ENCODE measurements at regions not wholly inside any gene's neighbourhood (a gene's known extent, or its start where the extent isn't known, plus 50 kb on each side); places are given as distances from the start of the nearest gene placed in this dataset.
"Not testable (repeated sequence)": the region's sequence is repeated elsewhere in the genome, so short reads cannot be mapped to it uniquely, and the experiment has no call there.

DNA sequence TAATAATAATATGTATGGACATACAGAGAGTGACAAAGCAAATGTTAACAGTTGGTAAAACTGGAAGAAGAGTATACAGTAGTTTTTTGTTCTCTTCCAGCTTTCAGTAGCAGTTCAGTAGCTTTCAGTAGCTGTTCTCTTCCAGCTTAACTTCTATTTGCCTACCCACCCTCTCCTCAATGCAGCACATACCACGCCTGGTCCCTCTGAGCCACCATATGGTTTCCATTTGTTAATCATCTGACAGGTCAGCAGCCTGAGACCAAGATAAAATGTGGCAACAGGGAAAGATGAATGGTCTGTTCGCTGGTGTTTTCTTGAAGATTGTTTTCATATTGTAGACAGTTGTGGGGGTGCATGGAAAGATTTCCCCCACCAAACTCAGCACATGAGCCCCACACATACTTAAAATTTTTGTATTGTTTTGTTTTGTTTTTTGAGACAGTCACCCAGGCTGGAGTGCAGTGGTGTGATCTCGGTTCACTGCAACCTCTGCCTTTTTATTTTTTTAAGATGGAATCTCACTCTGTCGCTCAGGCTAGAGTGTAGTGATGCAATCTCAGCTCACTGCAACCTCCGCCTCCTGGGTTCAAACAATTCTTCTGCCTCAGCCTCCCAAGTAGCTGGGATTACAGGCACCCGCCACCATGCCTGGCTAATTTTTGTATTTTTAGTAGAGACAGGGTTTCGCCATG is 56.8 kb downstream of the ATP6V0E2 start:
- not testable (repeated sequence) for DNase-seq (ENCODE audit: low spot score)

DNA sequence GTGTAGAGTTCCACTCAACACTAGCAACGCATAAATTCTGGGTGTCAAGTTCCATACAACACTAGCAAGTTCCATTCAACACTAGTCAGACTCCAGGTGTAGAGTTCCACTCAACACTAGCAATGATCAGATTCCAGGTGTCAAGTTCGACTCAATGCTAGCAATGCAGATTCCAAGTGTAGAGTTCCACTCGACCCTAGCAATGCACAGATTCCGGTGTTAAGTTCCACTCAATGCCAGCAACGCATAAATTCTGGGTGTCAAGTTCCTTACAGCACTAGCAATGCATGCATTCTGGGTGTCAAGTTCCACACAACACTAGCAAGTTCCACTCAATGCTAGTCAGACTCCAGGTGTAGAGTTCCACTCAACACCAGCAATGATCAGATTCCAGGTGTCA is 60.0 kb downstream of the ATP6V0E2 start:
- DNase-seq (ENCODE audit: low spot score), result not testable (repeated sequence)

DNA sequence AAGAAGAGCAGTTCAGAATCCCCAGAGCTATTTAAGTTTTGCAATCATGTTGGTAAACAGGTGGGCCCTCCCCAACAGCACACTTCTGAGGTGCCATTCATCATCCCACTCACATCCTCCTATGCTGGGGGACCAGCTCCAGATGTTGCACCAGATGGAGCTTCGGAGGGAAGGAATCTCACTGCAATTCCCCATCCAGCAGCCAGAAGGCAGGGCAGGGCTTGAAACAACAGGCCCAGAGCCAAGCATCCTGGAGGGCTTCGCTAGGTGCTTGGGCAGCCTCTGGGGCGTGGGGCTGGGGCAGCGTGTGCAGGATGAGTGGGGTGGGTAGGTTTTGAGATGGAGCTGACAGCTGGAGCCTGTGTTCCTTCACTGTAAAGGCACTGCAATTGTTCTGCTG is 73.6 kb downstream of the ATP6V0E2 start:
- DNase-seq (ENCODE audit: low spot score), result not testable (repeated sequence)

GRCh38 chr7:149948444-149948843 is 74.7 kb downstream of the ATP6V0E2 start:
- not testable (repeated sequence) for DNase-seq (ENCODE audit: low spot score)

DNA sequence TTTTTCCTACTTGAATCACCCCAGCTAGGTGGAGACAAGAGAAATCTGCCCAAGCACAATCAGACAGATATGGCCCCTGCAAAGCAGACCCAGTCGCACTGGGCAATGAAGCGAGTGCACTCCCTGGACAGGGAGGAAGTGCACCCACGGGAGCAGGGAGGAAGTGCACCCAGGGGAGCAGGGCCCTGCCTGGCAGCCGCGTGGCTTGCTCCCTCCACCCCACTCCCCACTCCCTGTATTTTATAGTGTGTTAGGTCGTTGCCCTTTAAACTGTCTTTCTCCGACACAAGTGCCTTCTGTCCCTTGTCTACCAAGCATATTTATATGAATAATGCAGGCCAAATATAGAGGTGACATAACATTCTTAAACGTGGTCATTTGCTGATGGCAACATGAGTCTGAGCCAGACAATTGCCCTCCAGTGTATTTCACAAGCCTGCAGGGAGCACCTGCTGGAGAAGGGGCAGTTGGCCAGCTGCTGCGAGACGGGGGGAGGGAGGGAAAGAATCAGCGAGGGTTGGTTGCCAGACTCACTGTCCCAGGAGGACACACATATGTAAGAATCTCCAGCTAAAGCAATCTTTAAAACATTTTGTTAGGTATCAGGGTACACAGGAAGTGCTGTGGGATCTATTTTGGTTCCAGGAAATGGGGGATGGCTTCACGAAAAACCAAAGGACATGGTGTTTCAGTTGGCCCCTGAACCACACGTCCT is 76.3 kb downstream of the ATP6V0E2 start:
- not testable (repeated sequence) for DNase-seq (ENCODE audit: low spot score)

DNA sequence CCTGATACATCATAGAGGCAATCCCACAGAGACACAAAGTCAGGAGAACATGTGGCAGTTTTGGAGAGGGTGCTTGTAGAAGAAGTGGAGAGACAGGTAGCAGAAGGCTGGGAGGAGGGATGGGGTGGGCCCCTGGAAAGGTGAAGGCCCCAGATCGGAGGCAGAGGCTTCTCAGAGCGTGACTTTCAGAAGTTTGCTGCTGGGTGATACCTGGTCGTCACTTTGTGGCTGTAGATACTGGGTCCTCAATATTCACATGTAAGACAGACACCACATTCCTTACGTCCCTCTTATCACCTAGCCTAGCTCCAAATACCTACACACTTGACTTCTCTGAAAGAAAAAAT is 76.8 kb downstream of the ATP6V0E2 start:
- DNase-seq (ENCODE audit: low spot score), result not testable (repeated sequence)

DNA sequence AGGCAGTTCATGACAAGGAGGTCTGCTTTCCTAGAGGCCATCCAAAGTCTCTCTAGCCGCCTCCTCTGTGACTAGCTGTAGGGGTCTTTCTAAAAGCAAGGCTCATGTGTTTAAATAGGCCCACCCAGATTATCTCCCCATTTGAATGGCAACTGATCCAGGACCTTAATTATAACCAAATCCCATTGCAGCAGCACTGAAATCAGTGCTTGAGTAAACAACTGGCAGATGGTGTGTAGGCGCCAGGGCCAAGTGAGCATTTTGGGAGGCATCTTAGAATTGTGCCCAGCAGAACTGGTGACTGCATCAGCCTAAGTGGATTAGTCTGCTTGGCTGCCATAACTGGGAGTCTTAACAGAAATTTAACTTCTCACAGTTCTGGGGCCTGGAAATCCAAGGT is 77.8 kb downstream of the ATP6V0E2 start:
- not testable (repeated sequence) for DNase-seq (ENCODE audit: low spot score)

DNA sequence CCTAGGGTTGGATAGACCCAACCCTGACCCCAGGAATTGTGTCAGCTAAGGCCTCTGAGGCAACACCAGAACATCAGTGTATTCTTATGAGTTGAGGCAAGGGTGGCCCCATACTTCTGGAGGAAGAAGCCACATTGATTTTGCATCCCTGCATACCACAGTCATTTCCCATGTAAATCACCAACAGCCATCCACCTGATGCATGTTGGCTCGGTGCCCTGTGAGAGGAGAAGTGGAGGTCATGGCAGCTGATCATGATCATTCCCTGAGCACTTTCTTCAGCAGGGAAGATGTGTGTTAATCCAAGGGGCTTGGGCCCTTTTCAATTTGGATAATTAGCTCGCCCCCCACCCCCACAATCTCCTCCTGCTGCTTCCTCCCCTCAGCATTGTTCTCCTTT is 85.1 kb downstream of the ATP6V0E2 start:
- not testable (repeated sequence) for DNase-seq (ENCODE audit: low spot score)

DNA sequence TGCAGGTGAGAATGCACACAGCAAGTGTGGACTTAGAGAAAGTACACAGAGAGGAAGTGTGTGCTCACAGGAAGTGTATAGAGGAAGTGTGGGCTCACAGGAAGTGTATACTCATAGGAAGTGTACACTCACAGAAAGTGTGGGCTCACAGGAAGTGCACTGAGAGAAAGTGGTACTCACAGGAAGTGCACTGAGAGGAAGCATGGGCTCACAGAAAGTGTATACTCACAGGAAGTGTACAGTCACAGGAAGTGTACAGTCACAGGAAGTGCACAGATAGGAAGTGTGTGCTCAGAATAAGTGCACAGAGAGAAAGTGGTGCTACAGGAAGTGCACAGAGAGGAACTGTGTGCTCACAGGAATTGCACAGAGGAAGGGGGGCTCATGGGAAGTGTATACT is 87.1 kb downstream of the ATP6V0E2 start:
- DNase-seq (ENCODE audit: low spot score), result peak; percentile 13

GRCh38 chr7:149961878-149962277 is 88.1 kb downstream of the ATP6V0E2 start:
- DNase-seq (ENCODE audit: low spot score), result peak; percentile 20

GRCh38 chr7:149962685-149963319 is 89.0 kb downstream of the ATP6V0E2 start:
- DNase-seq (ENCODE audit: low spot score), result not testable (repeated sequence)

- not testable (repeated sequence) for DNase-seq (ENCODE audit: low spot score)
Measured at GRCh38 chr7:149963985-149964384, 90.2 kb downstream of the ATP6V0E2 start.

DNA sequence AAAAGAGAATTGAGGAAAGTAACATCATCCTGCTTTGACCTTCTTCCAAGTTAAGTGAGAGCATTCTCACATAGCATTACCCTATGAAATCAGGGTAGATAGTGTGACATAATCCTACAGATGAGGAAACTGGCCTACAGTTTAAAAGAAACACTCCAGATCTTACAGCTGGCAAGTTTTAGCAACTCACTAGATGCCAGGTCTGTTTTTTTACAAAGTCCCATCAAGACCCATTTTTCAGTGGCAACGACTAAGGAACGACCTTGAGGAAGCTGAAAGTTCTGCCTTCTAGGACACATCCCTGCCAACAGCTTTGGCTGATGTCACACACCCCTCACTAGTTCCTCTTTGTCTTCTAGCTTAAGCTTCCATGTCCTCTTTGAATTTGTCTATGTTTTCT is 92.7 kb downstream of the ATP6V0E2 start:
- DNase-seq (ENCODE audit: low spot score), result not testable (repeated sequence)

- DNase-seq (ENCODE audit: low spot score), result not testable (repeated sequence)
Measured at GRCh38 chr7:149972977-149973376, 99.2 kb downstream of the ATP6V0E2 start.

- DNase-seq (ENCODE audit: low spot score), result not testable (repeated sequence)
Measured at GRCh38 chr7:149973681-149974080, 99.9 kb downstream of the ATP6V0E2 start.

DNA sequence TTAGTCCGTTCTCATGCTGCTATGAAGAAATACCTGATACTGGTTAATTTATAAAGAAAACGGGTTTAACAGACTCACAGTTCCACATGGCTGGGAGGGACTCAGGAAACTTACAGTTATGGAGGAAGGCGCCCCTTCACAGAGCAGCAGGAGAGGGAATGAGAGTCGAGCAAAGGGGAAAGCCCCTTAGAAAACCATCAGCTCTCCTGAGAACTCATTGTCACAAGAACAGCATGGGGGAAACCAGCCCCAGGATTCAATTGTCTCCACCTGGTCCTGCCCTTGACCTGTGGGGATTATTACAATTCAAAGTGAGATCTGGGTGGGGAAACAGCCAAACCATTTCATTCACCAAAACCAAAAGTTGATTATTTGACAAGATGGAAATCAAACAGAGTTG is 101.8 kb downstream of the ATP6V0E2 start:
- DNase-seq (ENCODE audit: low spot score), result not testable (repeated sequence)

- DNase-seq (ENCODE audit: low spot score), result not testable (repeated sequence)
Measured at GRCh38 chr7:149978537-149978936, 104.8 kb downstream of the ATP6V0E2 start.

DNA sequence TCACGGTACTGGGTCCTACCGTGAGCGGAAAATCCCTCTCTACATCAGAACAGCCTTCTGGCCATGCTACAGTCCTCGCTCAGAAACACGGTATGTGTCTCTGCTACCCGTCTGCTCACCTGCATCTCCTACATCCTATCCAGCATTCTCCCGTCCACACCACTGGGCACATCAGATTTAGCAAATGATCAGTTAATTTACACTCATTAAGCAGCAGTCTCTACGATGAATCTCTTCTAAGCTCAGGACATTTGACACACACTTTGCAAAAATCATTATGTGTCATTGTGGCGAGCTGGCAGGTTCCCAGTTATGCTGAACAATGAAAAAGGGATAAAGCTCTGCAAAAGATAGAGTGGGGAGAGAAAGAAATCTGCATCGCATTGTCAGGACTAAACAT is 105.2 kb downstream of the ATP6V0E2 start:
- not testable (repeated sequence) for DNase-seq (ENCODE audit: low spot score)

DNA sequence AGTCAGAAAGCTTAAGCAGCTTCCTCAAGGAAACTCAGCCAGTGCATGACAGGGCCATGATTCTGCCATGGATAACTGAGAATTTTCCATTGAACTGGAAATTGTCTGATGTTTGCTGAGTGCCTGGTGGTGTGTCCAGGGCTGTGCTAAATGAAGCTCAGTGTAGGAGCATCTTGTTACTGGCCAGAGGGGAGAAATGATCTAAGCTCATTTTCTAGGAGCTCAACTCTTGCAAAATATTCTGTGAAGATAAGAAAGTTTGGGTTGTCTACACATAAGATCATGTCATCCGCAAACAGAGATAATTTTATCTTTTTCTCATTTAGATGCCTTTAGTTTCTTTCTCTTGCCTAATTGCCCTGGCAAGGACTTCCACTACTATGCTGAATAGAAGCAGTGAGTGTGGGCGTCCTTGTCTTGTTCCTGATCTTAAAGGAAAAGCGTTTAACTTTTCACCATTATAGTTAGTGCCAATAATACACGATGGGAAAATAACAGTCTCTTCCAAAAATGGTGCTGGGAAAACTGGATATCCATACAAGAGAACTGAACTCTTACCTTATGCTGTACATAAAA is 108.9 kb downstream of the ATP6V0E2 start:
- DNase-seq (ENCODE audit: low spot score), result not testable (repeated sequence)

DNA sequence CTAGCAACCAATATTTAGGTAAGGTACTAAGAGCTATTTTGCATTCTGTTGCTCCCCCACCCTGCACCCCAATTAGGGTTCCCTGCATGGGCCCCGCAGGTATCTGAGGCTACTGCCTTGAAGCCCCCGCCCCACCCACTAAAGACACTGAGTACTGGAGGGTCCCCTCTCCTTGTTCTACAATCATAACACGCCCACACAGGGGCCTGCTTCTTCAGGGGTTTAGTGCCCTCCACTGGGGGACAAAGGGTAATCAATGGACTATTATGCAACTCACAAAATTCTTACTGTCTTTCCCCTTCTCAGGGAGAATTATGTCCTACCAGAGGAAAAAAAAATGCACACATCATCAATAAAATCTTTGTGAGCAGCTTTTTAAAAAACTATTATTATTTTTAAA is 113.1 kb downstream of the ATP6V0E2 start:
- not testable (repeated sequence) for DNase-seq (ENCODE audit: low spot score)

DNA sequence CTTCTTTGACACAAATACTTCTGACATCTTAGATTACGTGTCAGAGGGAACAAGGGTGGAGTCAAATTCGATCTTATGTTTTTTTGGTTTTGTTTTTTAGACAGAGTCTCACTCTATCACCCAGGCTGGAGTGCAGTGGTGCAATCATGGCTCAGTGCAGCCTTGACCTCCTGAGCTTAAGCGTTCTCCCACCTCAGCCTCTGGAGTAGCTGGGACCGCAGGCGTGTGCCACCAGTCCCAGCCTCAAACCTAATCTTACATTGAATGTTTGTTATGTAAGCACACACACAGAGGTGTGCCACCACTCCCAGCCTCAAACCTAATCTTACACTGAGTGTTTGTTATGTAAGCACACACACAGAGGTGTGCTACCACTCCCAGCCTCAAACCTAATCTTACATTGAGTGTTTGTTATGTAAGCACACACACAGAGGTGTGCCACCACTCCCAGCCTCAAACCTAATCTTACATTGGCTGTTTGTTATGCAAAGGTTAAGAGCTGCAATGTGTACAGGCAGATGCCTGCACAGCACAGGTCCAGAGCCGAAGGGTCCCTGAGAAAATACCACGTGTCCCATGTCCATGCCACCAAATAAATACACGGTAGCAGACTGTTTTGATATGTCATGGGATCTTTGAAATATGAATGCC is 118.0 kb downstream of the ATP6V0E2 start:
- not testable (repeated sequence) for DNase-seq (ENCODE audit: low spot score)

DNA sequence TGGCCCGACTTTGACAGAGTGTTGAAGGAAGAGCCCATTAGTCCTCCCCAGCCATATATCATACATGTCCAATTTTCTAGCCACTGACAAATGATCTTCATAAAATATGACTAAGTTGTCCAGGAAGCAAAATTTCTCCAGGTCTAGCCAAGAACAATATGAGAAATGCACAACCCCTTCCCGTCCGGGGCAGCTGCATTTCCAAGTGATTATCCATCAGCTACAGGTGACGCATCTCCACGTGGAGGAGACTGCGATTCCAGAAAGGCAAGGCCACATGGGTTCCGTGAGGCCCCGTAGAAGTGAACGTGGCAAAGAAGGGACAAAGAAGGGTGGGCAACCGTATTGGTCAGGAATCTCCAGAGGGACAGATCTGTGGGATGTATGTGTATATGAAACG is 118.6 kb downstream of the ATP6V0E2 start:
- DNase-seq (ENCODE audit: low spot score), result not testable (repeated sequence)

Measured in NAMALWA (cell line).